Natural killer cell (primary cell): ENCODE measurements at regions not wholly inside any gene's neighbourhood (a gene's known extent, or its start where the extent isn't known, plus 50 kb on each side); places are given as distances from the start of the nearest gene placed in this dataset.

ENCODE experiments used
- ATAC-seq, 3 donors: fragments of 150-1000 bp in 2 of 3; fragments of 200-7000 bp in 1 of 3; cut with Tn5 transposase; 1 replicate in 1 of 3; 2 replicates in 2 of 3; pipeline ENCODE4 v1.10.0; 2021; ENCODE audit warnings: mild to moderate bottlenecking in 2 of 3, moderate library complexity in 2 of 3
- DNase-seq, 2 donors: peaks; one replicate each; pipeline versions ENCODE4 v3.0.0 to v3.0.0-alpha.2; 2013 to 2021; ENCODE audit warnings: mixed read lengths in 1 of 2
- H3K27ac ChIP-seq: one replicate; pipeline ENCODE4 v1.5.1; 2013; ENCODE audit warnings: mild to moderate bottlenecking, low read length
- H3K27me3 ChIP-seq: one replicate; pipeline ENCODE4 v1.6.1; 2013; ENCODE audit warnings: low read length; ENCODE audit not compliant: control insufficient read depth, insufficient read depth
- H3K36me3 ChIP-seq: one replicate; pipeline ENCODE4 v1.6.1; 2013; ENCODE audit warnings: low read length; ENCODE audit not compliant: control insufficient read depth, insufficient read depth
- H3K4me1 ChIP-seq: one replicate; pipeline ENCODE4 v1.6.1; 2013; ENCODE audit warnings: low read length; ENCODE audit not compliant: control insufficient read depth, insufficient read depth
- H3K4me3 ChIP-seq: one replicate; pipeline ENCODE4 v1.5.1; 2013; ENCODE audit warnings: low read length
- H3K9me3 ChIP-seq: one replicate; pipeline ENCODE4 v1.6.1; 2013; ENCODE audit warnings: low read length; ENCODE audit not compliant: control insufficient read depth, insufficient read depth
- H3K27ac Mint-ChIP-seq, 2 donors: one replicate each; pipeline ENCODE4 v1.8.0; 2022; ENCODE audit warnings: mild to moderate bottlenecking in 2 of 2, mixed read lengths in 2 of 2, moderate library complexity in 1 of 2
- H3K27me3 Mint-ChIP-seq, 2 donors: one replicate each; pipeline ENCODE4 v1.8.0; 2022; ENCODE audit warnings: low read depth in 2 of 2, mixed read lengths in 2 of 2
- H3K36me3 Mint-ChIP-seq: one replicate; pipeline ENCODE4 v1.8.0; 2022; ENCODE audit warnings: mixed read lengths
- H3K4me1 Mint-ChIP-seq, 2 donors: one replicate each; pipeline ENCODE4 v1.8.0; 2022; ENCODE audit warnings: mixed read lengths in 2 of 2
- H3K4me3 Mint-ChIP-seq: one replicate; pipeline ENCODE4 v1.8.0; 2022; ENCODE audit warnings: mild to moderate bottlenecking, moderate library complexity, mixed read lengths
- H3K9me3 Mint-ChIP-seq, 2 donors: one replicate each; pipeline ENCODE4 v1.8.0; 2022; ENCODE audit warnings: mixed read lengths in 2 of 2
- WGBS: methylation state at CpG from one replicate; pipeline ENCODE4 v1.1.7; 2013; ENCODE audit warnings: missing lambda C conversion rate; ENCODE audit not compliant: insufficient coverage; 5-methylcytosine and 5-hydroxymethylcytosine counted together
- intact Hi-C: fragments of 100-400 bp; cut with micrococcal nuclease; formaldehyde crosslinking; loops from one replicate; pipeline ENCODE4 v1.14.2; 2022
- TF ChIP-seq, protein P1 (sequence below): fragments of 200-600 bp; IDR thresholded peaks from one replicate; pipeline ENCODE4 v1.8.0; 2022; ENCODE audit warnings: antibody characterized with exemption

DNA sequence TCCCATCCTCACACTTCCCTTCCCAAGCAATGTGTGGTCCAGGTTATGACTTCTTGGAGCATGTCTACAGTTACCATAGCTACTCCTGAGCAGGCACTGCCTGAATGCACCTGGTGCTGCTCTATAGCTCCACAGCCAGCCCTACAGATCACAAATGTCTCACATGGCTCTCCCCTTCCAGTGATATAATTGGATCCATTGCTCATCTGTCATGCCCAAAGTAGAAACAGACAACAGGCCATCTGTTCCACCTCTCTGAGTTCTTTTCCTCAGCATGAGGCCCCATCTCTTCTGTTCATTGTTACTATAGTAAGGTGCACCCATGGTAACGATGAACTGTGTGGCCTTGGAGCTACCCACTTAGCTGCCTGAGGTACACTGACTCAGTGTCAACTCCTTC, 320.3 kb upstream of the ZC3H12C start:
- ATAC-seq (no peak), DNase-seq (no peak)
- Histone ChIP-seq H3K4me1 (no peaks in the 10 kb centered on the region), H3K4me3 (no peak overlapping the region), H3K9me3 (no peaks in the 10 kb centered on the region), H3K27ac (no peak overlapping the region), H3K36me3 (no peaks in the 10 kb centered on the region), H3K27me3 (no peaks in the 10 kb centered on the region)
- Mint-ChIP-seq H3K9me3 (peaks cover 0 to 3% of the 10 kb centered on the region in 2 donors), H3K27ac (no peak overlapping the region), H3K4me3 (no peak overlapping the region), H3K27me3 (no peaks in the 10 kb centered on the region), H3K36me3 (no peaks in the 10 kb centered on the region), H3K4me1 (peaks cover 0 to 5% of the 10 kb centered on the region in 2 donors)
- TF ChIP-seq, protein P1, sequence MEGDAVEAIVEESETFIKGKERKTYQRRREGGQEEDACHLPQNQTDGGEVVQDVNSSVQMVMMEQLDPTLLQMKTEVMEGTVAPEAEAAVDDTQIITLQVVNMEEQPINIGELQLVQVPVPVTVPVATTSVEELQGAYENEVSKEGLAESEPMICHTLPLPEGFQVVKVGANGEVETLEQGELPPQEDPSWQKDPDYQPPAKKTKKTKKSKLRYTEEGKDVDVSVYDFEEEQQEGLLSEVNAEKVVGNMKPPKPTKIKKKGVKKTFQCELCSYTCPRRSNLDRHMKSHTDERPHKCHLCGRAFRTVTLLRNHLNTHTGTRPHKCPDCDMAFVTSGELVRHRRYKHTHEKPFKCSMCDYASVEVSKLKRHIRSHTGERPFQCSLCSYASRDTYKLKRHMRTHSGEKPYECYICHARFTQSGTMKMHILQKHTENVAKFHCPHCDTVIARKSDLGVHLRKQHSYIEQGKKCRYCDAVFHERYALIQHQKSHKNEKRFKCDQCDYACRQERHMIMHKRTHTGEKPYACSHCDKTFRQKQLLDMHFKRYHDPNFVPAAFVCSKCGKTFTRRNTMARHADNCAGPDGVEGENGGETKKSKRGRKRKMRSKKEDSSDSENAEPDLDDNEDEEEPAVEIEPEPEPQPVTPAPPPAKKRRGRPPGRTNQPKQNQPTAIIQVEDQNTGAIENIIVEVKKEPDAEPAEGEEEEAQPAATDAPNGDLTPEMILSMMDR, result no peak
- intact Hi-C loops, result no loop called here
- 95% methylated on average over 1 of the region's 1 CpG for WGBS

DNA sequence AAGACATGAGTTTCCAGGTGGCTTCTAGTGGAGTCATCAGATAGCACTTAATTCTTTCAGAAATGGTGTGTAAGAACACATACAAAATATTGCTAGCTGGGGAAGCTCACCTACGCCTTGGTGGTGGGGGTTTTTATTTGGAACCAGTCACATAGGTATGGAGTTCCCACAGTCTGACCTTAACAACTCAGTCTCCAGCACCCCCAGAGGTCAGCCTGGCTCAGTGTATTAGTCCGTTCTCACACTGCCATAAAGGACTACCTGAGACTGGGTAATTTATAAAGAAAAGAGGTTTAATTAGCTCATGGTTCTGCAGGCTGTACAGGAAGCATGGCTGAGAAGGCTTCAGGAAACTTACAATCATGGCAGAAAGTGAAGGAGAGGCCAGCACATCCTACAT, 317.5 kb upstream of the ZC3H12C start:
- H3K36me3 ChIP-seq, result no peaks in the 10 kb centered on the region
- ATAC-seq (no peak), DNase-seq (no peak)
- no peak overlapping the region for H3K4me3 Mint-ChIP-seq
- H3K36me3 Mint-ChIP-seq, result no peaks in the 10 kb centered on the region
- no peak overlapping the region for H3K27ac ChIP-seq
- H3K27me3 Mint-ChIP-seq, result no peaks in the 10 kb centered on the region
- WGBS, result 71% methylated on average over 1 of the region's 2 CpGs
- TF ChIP-seq, protein P1, result no peak
- H3K9me3 Mint-ChIP-seq, result peaks cover 0 to 3% of the 10 kb centered on the region in 2 donors
- H3K27ac Mint-ChIP-seq, result no peak overlapping the region
- intact Hi-C loops, result no loop called here
- H3K9me3 ChIP-seq, result no peaks in the 10 kb centered on the region
- no peaks in the 10 kb centered on the region for H3K4me1 ChIP-seq
- H3K27me3 ChIP-seq, result no peaks in the 10 kb centered on the region
- peaks cover 0 to 5% of the 10 kb centered on the region in 2 donors for H3K4me1 Mint-ChIP-seq
- no peak overlapping the region for H3K4me3 ChIP-seq

DNA sequence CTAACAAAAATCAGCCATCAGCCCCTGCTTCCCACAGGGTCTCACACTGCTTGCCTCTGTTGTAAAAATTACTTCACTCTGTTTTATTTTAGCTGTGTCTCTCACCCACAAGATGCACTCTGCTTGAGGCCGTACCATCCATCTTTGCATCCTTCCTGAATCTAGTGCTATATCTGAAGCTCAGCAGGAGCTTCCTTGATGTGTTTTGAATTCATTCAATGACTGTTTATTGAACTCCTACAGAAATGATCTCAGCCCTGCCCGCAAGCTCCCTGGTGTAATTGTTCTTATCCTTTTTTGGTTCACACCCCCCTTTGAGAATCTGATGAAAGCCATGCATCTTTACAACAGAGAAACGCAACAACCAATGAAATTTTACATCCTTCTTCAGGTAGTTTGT, 310.2 kb upstream of the ZC3H12C start:
- no peak overlapping the region for H3K4me3 Mint-ChIP-seq
- TF ChIP-seq, protein P1, result no peak
- H3K36me3 ChIP-seq, result no peaks in the 10 kb centered on the region

DNA sequence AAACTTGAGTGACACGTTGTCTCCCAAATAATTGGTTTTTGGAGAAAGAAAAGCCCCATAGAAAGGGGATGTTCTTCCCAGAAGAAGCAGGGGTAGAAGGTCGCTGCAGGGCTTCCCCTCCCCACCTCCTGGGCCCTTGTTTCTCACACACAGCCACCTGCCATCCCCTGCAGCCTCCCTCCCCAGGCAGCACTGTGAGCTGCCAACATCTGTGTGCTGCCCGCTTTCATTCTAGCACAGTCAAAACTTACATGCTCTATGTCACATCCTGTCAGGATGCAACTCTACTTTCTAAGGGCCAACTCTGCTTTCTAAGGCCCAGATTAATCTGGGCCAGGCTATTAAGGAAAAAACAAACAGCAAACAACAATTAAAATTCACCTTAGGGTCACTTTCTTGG, 309.4 kb upstream of the ZC3H12C start:
- H3K27me3 Mint-ChIP-seq, result no peaks in the 10 kb centered on the region
- H3K36me3 ChIP-seq, result no peaks in the 10 kb centered on the region
- no peak overlapping the region for H3K27ac Mint-ChIP-seq
- H3K27ac ChIP-seq, result no peak overlapping the region
- H3K4me1 ChIP-seq, result no peaks in the 10 kb centered on the region
- H3K36me3 Mint-ChIP-seq, result no peaks in the 10 kb centered on the region
- TF ChIP-seq, protein P1, result no peak
- no peaks in the 10 kb centered on the region for H3K4me1 Mint-ChIP-seq
- intact Hi-C loops, result no loop called here
- no peaks in the 10 kb centered on the region for H3K9me3 ChIP-seq
- DNase-seq, result no peak
- peaks cover 0 to 2% of the 10 kb centered on the region in 2 donors for H3K9me3 Mint-ChIP-seq
- H3K4me3 Mint-ChIP-seq, result no peak overlapping the region
- no peak for ATAC-seq
- no peak overlapping the region for H3K4me3 ChIP-seq
- no peaks in the 10 kb centered on the region for H3K27me3 ChIP-seq
- WGBS, result 70% methylated on average over 3 of the region's 3 CpGs

More for the DNA sequence above, 310.2 kb upstream of the ZC3H12C start:
- no peaks in the 10 kb centered on the region for H3K9me3 ChIP-seq
- no peak overlapping the region for H3K27ac ChIP-seq
- no peaks in the 10 kb centered on the region for H3K4me1 ChIP-seq
- DNase-seq (no peak), ATAC-seq (no peak)
- no peak overlapping the region for H3K4me3 ChIP-seq
- no peaks in the 10 kb centered on the region for H3K27me3 Mint-ChIP-seq
- 91% methylated on average over 2 of the region's 3 CpGs for WGBS
- no peaks in the 10 kb centered on the region for H3K36me3 Mint-ChIP-seq
- H3K27me3 ChIP-seq, result no peaks in the 10 kb centered on the region
- no peak overlapping the region for H3K27ac Mint-ChIP-seq
- intact Hi-C loops, result no loop called here
- H3K4me1 Mint-ChIP-seq, result no peaks in the 10 kb centered on the region
- H3K9me3 Mint-ChIP-seq, result peaks cover 0 to 2% of the 10 kb centered on the region in 2 donors
